Smooth muscle cell (in vitro differentiated cells): ENCODE measurements at regions not wholly inside any gene's neighbourhood (a gene's known extent, or its start where the extent isn't known, plus 50 kb on each side); places are given as distances from the start of the nearest gene placed in this dataset.

Experiments used
- DNase-seq: peaks from one replicate; lab custom pipeline; 2025; ENCODE audit not compliant: unreplicated experiment; lab: John Stamatoyannopoulos, UW
- H2AFZ ChIP-seq: fragments of 200-600 bp; sonication (generic); 2 replicates; pipeline ENCODE4 v1.6.0; 2016; ENCODE audit warnings: antibody characterized with exemption, low read depth, mild to moderate bottlenecking
- H3F3A ChIP-seq: fragments of 200-600 bp; sonication (generic); 2 replicates; pipeline ENCODE4 v1.6.0; 2017; ENCODE audit warnings: antibody characterized with exemption, low read depth
- H3K27ac ChIP-seq: fragments of 200-600 bp; sonication (generic); 2 replicates; pipeline ENCODE4 v1.5.1; 2016; ENCODE audit warnings: low read depth, mild to moderate bottlenecking
- H3K27me3 ChIP-seq: fragments of 200-600 bp; sonication (generic); 2 replicates; pipeline ENCODE4 v1.6.1; 2016; ENCODE audit warnings: low read depth, mild to moderate bottlenecking
- H3K36me3 ChIP-seq: fragments of 200-600 bp; sonication (generic); 2 replicates; pipeline ENCODE4 v1.5.1; 2016; ENCODE audit warnings: low read depth
- H3K4me1 ChIP-seq: fragments of 200-600 bp; sonication (generic); 2 replicates; pipeline ENCODE4 v1.5.1; 2016; ENCODE audit warnings: low read depth
- H3K4me2 ChIP-seq: fragments of 200-600 bp; sonication (generic); 2 replicates; pipeline ENCODE4 v1.6.0; 2016; ENCODE audit warnings: mild to moderate bottlenecking
- H3K4me3 ChIP-seq: fragments of 200-600 bp; sonication (generic); 2 replicates; pipeline ENCODE4 v1.5.1; 2016; ENCODE audit warnings: mild to moderate bottlenecking
- H3K79me2 ChIP-seq: fragments of 200-600 bp; sonication (generic); 2 replicates; pipeline ENCODE4 v1.6.0; 2016; ENCODE audit warnings: low read depth, mild to moderate bottlenecking
- H3K9ac ChIP-seq: fragments of 200-600 bp; sonication (generic); 2 replicates; pipeline ENCODE4 v1.6.0; 2016; ENCODE audit warnings: low read depth
- H3K9me3 ChIP-seq: fragments of 200-600 bp; sonication (generic); replicated peaks from 2 replicates; pipeline ENCODE4 v1.5.1; 2016; ENCODE audit warnings: low read depth
- H4K20me1 ChIP-seq: fragments of 200-600 bp; sonication (generic); 2 replicates; pipeline ENCODE4 v1.6.0; 2016; ENCODE audit warnings: low read depth
- WGBS: methylation state at CpG from one replicate; pipeline ENCODE4 v1.1.7; 2016; ENCODE audit warnings: low lambda C conversion rate; 5-methylcytosine and 5-hydroxymethylcytosine counted together
- TF ChIP-seq, protein P1 (sequence below): fragments of 200-600 bp; sonication (generic); IDR thresholded peaks from 2 replicates; pipeline ENCODE4 v1.5.1; 2017; ENCODE audit warnings: borderline replicate concordance, mild to moderate bottlenecking, antibody characterized with exemption; ENCODE audit not compliant: insufficient read depth, poor library complexity, severe bottlenecking

DNA sequence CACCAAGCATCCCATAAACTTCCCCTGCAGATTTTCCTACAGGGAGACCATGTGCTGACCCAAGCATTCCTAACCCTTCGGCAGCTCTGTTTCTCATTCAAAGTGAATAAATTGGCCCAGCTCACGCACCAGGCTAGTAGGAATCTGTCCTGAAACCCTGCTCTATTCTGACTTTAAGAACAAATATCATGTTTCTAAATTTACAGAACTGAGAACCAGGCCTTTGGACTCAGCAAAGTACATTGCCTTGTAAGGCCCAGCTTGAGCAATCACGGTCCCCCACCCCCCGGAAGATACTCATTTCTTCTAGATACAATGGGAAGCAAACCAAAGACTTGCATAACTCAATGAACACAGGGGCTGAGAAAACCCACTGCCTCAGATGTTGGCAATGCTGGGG, 160.1 kb upstream of the NFIA start:
- no peak overlapping the region for H3K27ac ChIP-seq
- no peaks in the 10 kb centered on the region for H3F3A ChIP-seq
- TF ChIP-seq, protein P1, sequence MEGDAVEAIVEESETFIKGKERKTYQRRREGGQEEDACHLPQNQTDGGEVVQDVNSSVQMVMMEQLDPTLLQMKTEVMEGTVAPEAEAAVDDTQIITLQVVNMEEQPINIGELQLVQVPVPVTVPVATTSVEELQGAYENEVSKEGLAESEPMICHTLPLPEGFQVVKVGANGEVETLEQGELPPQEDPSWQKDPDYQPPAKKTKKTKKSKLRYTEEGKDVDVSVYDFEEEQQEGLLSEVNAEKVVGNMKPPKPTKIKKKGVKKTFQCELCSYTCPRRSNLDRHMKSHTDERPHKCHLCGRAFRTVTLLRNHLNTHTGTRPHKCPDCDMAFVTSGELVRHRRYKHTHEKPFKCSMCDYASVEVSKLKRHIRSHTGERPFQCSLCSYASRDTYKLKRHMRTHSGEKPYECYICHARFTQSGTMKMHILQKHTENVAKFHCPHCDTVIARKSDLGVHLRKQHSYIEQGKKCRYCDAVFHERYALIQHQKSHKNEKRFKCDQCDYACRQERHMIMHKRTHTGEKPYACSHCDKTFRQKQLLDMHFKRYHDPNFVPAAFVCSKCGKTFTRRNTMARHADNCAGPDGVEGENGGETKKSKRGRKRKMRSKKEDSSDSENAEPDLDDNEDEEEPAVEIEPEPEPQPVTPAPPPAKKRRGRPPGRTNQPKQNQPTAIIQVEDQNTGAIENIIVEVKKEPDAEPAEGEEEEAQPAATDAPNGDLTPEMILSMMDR: no peak

DNA sequence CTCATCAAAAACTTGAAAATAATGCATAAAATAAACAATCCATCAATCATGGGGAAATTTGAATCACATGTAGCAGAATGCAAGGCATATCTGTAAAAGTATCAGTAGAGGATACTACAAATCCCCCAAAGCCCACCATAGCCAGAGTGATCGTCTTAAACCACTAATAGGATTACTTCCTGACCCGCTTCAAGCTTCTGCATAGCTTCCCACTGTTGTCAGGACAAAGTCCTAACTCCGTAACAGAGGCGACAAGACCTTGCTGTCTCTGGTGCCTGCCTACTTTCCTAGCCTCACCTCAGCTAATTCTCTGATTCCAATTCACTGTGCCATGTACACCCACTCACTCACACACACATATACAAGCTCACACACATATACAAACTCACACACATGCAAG, 161.2 kb upstream of the NFIA start:
- DNase-seq: no peak
- H3K36me3 ChIP-seq: no peaks in the 10 kb centered on the region
- peaks cover 16% of the 10 kb centered on the region for H3K4me1 ChIP-seq
- H3K27ac ChIP-seq: no peak overlapping the region
- H3K4me3 ChIP-seq: no peak overlapping the region
- no peaks in the 10 kb centered on the region for H3K79me2 ChIP-seq
- H3K9ac ChIP-seq: no peak overlapping the region
- H3K27me3 ChIP-seq: no peaks in the 10 kb centered on the region
- no peaks in the 10 kb centered on the region for H4K20me1 ChIP-seq
- H3F3A ChIP-seq: no peaks in the 10 kb centered on the region
- no peak overlapping the region for H2AFZ ChIP-seq
- TF ChIP-seq, protein P1: no peak
- no peak overlapping the region for H3K4me2 ChIP-seq
- no peaks in the 10 kb centered on the region for H3K9me3 ChIP-seq
- 53% methylated on average over 4 of the region's 4 CpGs for WGBS

More for the DNA sequence above, 160.1 kb upstream of the NFIA start:
- H3K27me3 ChIP-seq: no peaks in the 10 kb centered on the region
- no peak overlapping the region for H3K4me2 ChIP-seq
- no peaks in the 10 kb centered on the region for H3K36me3 ChIP-seq
- no peaks in the 10 kb centered on the region for H4K20me1 ChIP-seq
- H2AFZ ChIP-seq: no peak overlapping the region
- 79% methylated on average over 4 of the region's 4 CpGs for WGBS
- no peaks in the 10 kb centered on the region for H3K79me2 ChIP-seq
- H3K4me1 ChIP-seq: peaks cover 14% of the 10 kb centered on the region
- no peak overlapping the region for H3K4me3 ChIP-seq
- no peak for DNase-seq
- no peak overlapping the region for H3K9ac ChIP-seq
- H3K9me3 ChIP-seq: no peaks in the 10 kb centered on the region

DNA sequence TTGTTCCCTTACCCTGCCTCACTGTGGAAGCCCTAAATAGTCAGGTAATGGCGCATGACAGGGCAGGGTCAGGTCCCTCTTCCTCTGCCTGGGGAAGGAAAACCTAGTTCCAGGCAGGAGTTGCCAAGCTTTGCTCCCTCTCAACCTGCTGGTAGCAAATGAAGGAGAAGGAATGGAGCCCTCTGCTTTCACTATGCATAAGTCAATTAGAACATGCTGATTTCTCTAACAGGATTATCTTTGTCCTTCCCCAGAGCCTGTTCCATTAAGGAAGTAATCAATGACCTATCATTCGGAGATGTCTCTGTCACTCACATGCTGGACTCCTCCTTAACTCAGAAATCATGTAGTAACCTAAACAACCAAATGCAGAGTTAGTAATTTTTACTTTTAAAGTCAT, 161.8 kb upstream of the NFIA start:
- 92% methylated on average over 2 of the region's 2 CpGs for WGBS
- H4K20me1 ChIP-seq: no peaks in the 10 kb centered on the region
- H3K4me3 ChIP-seq: no peak overlapping the region
- H3K4me2 ChIP-seq: no peak overlapping the region
- H3F3A ChIP-seq: no peaks in the 10 kb centered on the region
- no peaks in the 10 kb centered on the region for H3K27me3 ChIP-seq
- H3K9me3 ChIP-seq: no peaks in the 10 kb centered on the region
- H3K4me1 ChIP-seq: peaks cover 16% of the 10 kb centered on the region
- H3K79me2 ChIP-seq: no peaks in the 10 kb centered on the region
- no peak for DNase-seq
- H3K27ac ChIP-seq: no peak overlapping the region
- TF ChIP-seq, protein P1: no peak
- H3K36me3 ChIP-seq: no peaks in the 10 kb centered on the region
- no peak overlapping the region for H3K9ac ChIP-seq
- H2AFZ ChIP-seq: no peak overlapping the region

DNA sequence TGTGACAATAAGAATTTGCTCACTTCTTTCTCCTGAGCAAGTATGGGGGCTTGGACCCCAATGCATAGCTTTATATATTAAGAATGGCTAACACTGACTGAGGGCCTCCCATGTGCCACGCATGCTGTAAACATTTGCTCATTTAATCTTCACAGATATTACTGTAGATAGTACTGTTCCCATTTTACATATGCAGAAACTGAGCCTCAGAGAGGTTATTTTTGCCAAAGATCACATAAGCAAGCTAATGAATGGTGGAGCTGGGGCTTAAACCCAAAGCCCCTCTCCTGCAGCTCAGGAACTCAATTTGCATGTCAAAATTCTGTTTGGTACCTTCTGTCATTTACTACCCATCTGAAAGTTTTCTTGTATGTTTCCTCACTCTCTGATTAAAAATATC, 163.5 kb upstream of the NFIA start:
- Histone ChIP-seq H4K20me1 (no peaks in the 10 kb centered on the region), H3K79me2 (no peaks in the 10 kb centered on the region), H3K27ac (no peak overlapping the region), H3K36me3 (no peaks in the 10 kb centered on the region), H3K4me2 (no peak overlapping the region), H3K4me3 (no peak overlapping the region), H2AFZ (no peak overlapping the region), H3K9ac (no peak overlapping the region), H3K4me1 (peaks cover 16% of the 10 kb centered on the region), H3K9me3 (no peaks in the 10 kb centered on the region), H3F3A (no peaks in the 10 kb centered on the region), H3K27me3 (no peaks in the 10 kb centered on the region)
- TF ChIP-seq, protein P1: no peak
- no peak for DNase-seq
- WGBS: 97% methylated on average over 1 of the region's 1 CpG
